WTC11 (cell line): ENCODE measurements at regions not wholly inside any gene's neighbourhood (a gene's known extent, or its start where the extent isn't known, plus 50 kb on each side); places are given as distances from the start of the nearest gene placed in this dataset.

Experiments
- ATAC-seq: fragments of 200-7000 bp; cut with Tn5 transposase; 2 replicates; pipeline ENCODE4 v1.10.0; 2021; ENCODE audit warnings: mild to moderate bottlenecking, moderate library complexity
- CTCF ChIA-PET: fragments of 300-600 bp; sonication (Branson Sonifier 250); formaldehyde crosslinking; loops from one replicate; lab custom pipeline; 2021; ENCODE audit warnings: antibody characterized with exemption; lab: Charles Lee
- POLR2A ChIA-PET: fragments of 350-600 bp; sonication (Branson Sonifier 250); formaldehyde crosslinking; loops from one replicate; lab custom pipeline; 2021; ENCODE audit warnings: antibody characterized with exemption; lab: Charles Lee
- DNase-seq: peaks from one replicate; pipeline ENCODE4 v3.0.0; 2021; ENCODE audit warnings: low spot score
- H3K27ac Mint-ChIP-seq: 2 replicates; pipeline ENCODE4 v1.8.0; 2021; ENCODE audit warnings: mixed read lengths
- H3K27me3 Mint-ChIP-seq: 2 replicates; pipeline ENCODE4 v1.8.0; 2021; ENCODE audit warnings: low read depth, mild to moderate bottlenecking, moderate library complexity, mixed read lengths
- H3K36me3 Mint-ChIP-seq: 2 replicates; pipeline ENCODE4 v1.8.0; 2021; ENCODE audit warnings: mixed read lengths
- H3K4me1 Mint-ChIP-seq: 2 replicates; pipeline ENCODE4 v1.8.0; 2022; ENCODE audit warnings: mixed read lengths
- H3K4me3 Mint-ChIP-seq: 2 replicates; pipeline ENCODE4 v1.8.0; 2021; ENCODE audit warnings: mild to moderate bottlenecking, moderate library complexity, mixed read lengths
- H3K9me3 Mint-ChIP-seq: 2 replicates; pipeline ENCODE4 v1.8.0; 2021; ENCODE audit warnings: mixed read lengths
- ATF3 ChIP-seq: sonication (generic); formaldehyde crosslinking; conservative IDR thresholded peaks from 2 replicates; pipeline ENCODE4 v1.8.1; 2022; ENCODE audit warnings: mild to moderate bottlenecking, missing genetic modification reagents
- CBFB ChIP-seq: sonication (generic); formaldehyde crosslinking; IDR thresholded peaks from 2 replicates; pipeline ENCODE4 v1.8.1; 2022; ENCODE audit warnings: mild to moderate bottlenecking, low read depth, missing genetic modification reagents
- CREM ChIP-seq: sonication (generic); formaldehyde crosslinking; IDR thresholded peaks from 2 replicates; pipeline ENCODE4 v1.8.1; 2022; ENCODE audit warnings: mild to moderate bottlenecking, missing genetic modification reagents, moderate library complexity
- CTCF ChIP-seq: fragments of 200-600 bp; IDR thresholded peaks from 2 replicates; pipeline ENCODE4 v1.8.0; 2022; ENCODE audit warnings: antibody characterized with exemption
- E2F1 ChIP-seq: sonication (generic); formaldehyde crosslinking; IDR thresholded peaks from 2 replicates; pipeline ENCODE4 v1.8.0; 2022; ENCODE audit warnings: mild to moderate bottlenecking, missing genetic modification reagents
- EMX1 ChIP-seq: fragments of 250-450 bp; sonication (Bioruptor Pico); IDR thresholded peaks from 2 replicates; pipeline ENCODE4 v1.8.0; 2021; ENCODE audit warnings: mild to moderate bottlenecking
- ESRRA ChIP-seq: sonication (generic); formaldehyde crosslinking; IDR thresholded peaks from 2 replicates; pipeline ENCODE4 v1.8.1; 2022; ENCODE audit warnings: mild to moderate bottlenecking, missing genetic modification reagents, borderline replicate concordance
- GRHL2 ChIP-seq: fragments of 250-450 bp; sonication (Bioruptor Pico); IDR thresholded peaks from 2 replicates; pipeline ENCODE4 v1.8.0; 2022; ENCODE audit warnings: mild to moderate bottlenecking, moderate library complexity; ENCODE audit not compliant: insufficient replicate concordance, severe bottlenecking
- IRF1 ChIP-seq: sonication (generic); formaldehyde crosslinking; IDR thresholded peaks from 2 replicates; pipeline ENCODE4 v1.8.0; 2023; ENCODE audit warnings: missing genetic modification reagents
- MAX ChIP-seq: sonication (generic); formaldehyde crosslinking; IDR thresholded peaks from 2 replicates; pipeline ENCODE4 v1.8.0; 2022; ENCODE audit warnings: mild to moderate bottlenecking, missing genetic modification reagents
- PRRX2 ChIP-seq: fragments of 250-450 bp; sonication (Bioruptor Pico); IDR thresholded peaks from 2 replicates; pipeline ENCODE4 v1.8.0; 2021; ENCODE audit warnings: mild to moderate bottlenecking
- RELA ChIP-seq: sonication (generic); formaldehyde crosslinking; IDR thresholded peaks from 2 replicates; pipeline ENCODE4 v1.8.1; 2022; ENCODE audit warnings: missing genetic modification reagents, mild to moderate bottlenecking, borderline replicate concordance
- TCF7 ChIP-seq: sonication (generic); formaldehyde crosslinking; IDR thresholded peaks from 2 replicates; pipeline ENCODE4 v1.8.0; 2022; ENCODE audit warnings: mild to moderate bottlenecking, low read depth, missing genetic modification reagents, moderate library complexity
- ZBTB43 ChIP-seq: sonication (generic); formaldehyde crosslinking; IDR thresholded peaks from 2 replicates; pipeline ENCODE4 v1.8.1; 2023; ENCODE audit warnings: mild to moderate bottlenecking, missing genetic modification reagents
- ZNF121 ChIP-seq: sonication (generic); formaldehyde crosslinking; IDR thresholded peaks from 2 replicates; pipeline ENCODE4 v1.8.0; 2023; ENCODE audit warnings: missing genetic modification reagents
- ZNF138 ChIP-seq: sonication (generic); formaldehyde crosslinking; conservative IDR thresholded peaks from 2 replicates; pipeline ENCODE4 v1.8.1; 2022; ENCODE audit warnings: mild to moderate bottlenecking, moderate library complexity, missing genetic modification reagents
- ZNF263 ChIP-seq: sonication (generic); formaldehyde crosslinking; IDR thresholded peaks from 2 replicates; pipeline ENCODE4 v1.8.1; 2022; ENCODE audit warnings: low read depth, mild to moderate bottlenecking, moderate library complexity, missing genetic modification reagents
- ZNF317 ChIP-seq: sonication (generic); formaldehyde crosslinking; IDR thresholded peaks from 2 replicates; pipeline ENCODE4 v1.8.1; 2023; ENCODE audit warnings: low read depth, mild to moderate bottlenecking, moderate library complexity, missing genetic modification reagents, borderline replicate concordance
- ZNF512 ChIP-seq: sonication (generic); formaldehyde crosslinking; IDR thresholded peaks from 2 replicates; pipeline ENCODE4 v1.8.1; 2022; ENCODE audit warnings: missing genetic modification reagents, borderline replicate concordance
- ZSCAN18 ChIP-seq: fragments of 250-450 bp; sonication (Bioruptor Pico); IDR thresholded peaks from 2 replicates; pipeline ENCODE4 v2.1.2; 2022; ENCODE audit warnings: mild to moderate bottlenecking, moderate library complexity

- ChIA-PET CTCF (no interaction called here), POLR2A (no interaction called here)
- Mint-ChIP-seq H3K4me3 (no peak overlapping the region), H3K27me3 (peaks cover 18% of the 10 kb centered on the region), H3K9me3 (peaks cover 26% of the 10 kb centered on the region), H3K4me1 (peaks cover 20% of the 10 kb centered on the region), H3K36me3 (peaks cover 7% of the 10 kb centered on the region), H3K27ac (no peak overlapping the region)
- ATAC-seq, result no peak
- no peak for TF ChIP-seq TCF7 (CRISPR knock-in tag)
- no peak for TF ChIP-seq IRF1 (CRISPR knock-in tag)
- no peak for TF ChIP-seq GRHL2 (CRISPR knock-in tag)
- TF ChIP-seq CTCF, result no peak
- no peak for TF ChIP-seq ATF3 (CRISPR knock-in tag)
- no peak for TF ChIP-seq E2F1 (CRISPR knock-in tag)
- DNase-seq, result no peak
These were observed 209.7 kb downstream of the SH3BP4 start for GRCh38 chr2:235161565-235161964.

GRCh38 chr2:235162082-235162836, 210.4 kb downstream of the SH3BP4 start:
- peaks cover 13% of the 10 kb centered on the region for H3K4me1 Mint-ChIP-seq
- POLR2A ChIA-PET, result no interaction called here
- no peak for ATAC-seq
- no peak overlapping the region for H3K27ac Mint-ChIP-seq
- CTCF ChIA-PET, result interaction anchor here (0.8 kb wide), 1 partner anchor 12 kb away, joined by 3 read pairs; no protein-coding TSS in a partner anchor
- no peak for TF ChIP-seq ZNF512 (CRISPR knock-in tag)
- TF ChIP-seq MAX, result no peak
- no peak for TF ChIP-seq ZSCAN18 (CRISPR knock-in tag)
- no peak for TF ChIP-seq ZNF121 (CRISPR knock-in tag)
- H3K9me3 Mint-ChIP-seq, result peaks cover 26% of the 10 kb centered on the region
- H3K36me3 Mint-ChIP-seq, result peaks cover 7% of the 10 kb centered on the region
- DNase-seq, result no peak
- H3K4me3 Mint-ChIP-seq, result no peak overlapping the region
- peaks cover 18% of the 10 kb centered on the region for H3K27me3 Mint-ChIP-seq

- TF ChIP-seq ZNF263 (no peak), RELA (no peak), EMX1 (CRISPR knock-in tag) (no peak), ZNF138 (no peak), CREM (CRISPR knock-in tag) (no peak), PRRX2 (CRISPR knock-in tag) (no peak), CBFB (no peak), ZNF317 (CRISPR knock-in tag) (no peak), ESRRA (CRISPR knock-in tag) (no peak), ZBTB43 (CRISPR knock-in tag) (no peak)
- CTCF ChIA-PET, result interaction anchor here (0.8 kb wide), 1 partner anchor 12 kb away, joined by 3 read pairs; no protein-coding TSS in a partner anchor
These were observed 211.0 kb downstream of the SH3BP4 start for GRCh38 chr2:235162837-235163197.

More at GRCh38 chr2:235162837-235163197, 211.0 kb downstream of the SH3BP4 start:
- peaks cover 26% of the 10 kb centered on the region for H3K9me3 Mint-ChIP-seq
- H3K4me1 Mint-ChIP-seq, result peaks cover 8% of the 10 kb centered on the region
- no peak overlapping the region for H3K27ac Mint-ChIP-seq
- H3K36me3 Mint-ChIP-seq, result peaks cover 7% of the 10 kb centered on the region
- peaks cover 18% of the 10 kb centered on the region for H3K27me3 Mint-ChIP-seq
- POLR2A ChIA-PET, result no interaction called here
- DNase-seq (no peak), ATAC-seq (no peak)
- no peak overlapping the region for H3K4me3 Mint-ChIP-seq
